Ishikawa (cell line): ENCODE measurements at regions not wholly inside any gene's neighbourhood (a gene's known extent, or its start where the extent isn't known, plus 50 kb on each side); places are given as distances from the start of the nearest gene placed in this dataset.

Experiments used
- CEBPB ChIP-seq: IDR thresholded peaks from 2 replicates; pipeline ENCODE4 v1.6.1; 2012
- CREB1 ChIP-seq: IDR thresholded peaks from 2 replicates; pipeline ENCODE4 v1.6.1; 2012; ENCODE audit warnings: low read depth
- EGR1 ChIP-seq: IDR thresholded peaks from 2 replicates; pipeline ENCODE4 v1.6.1; 2012
- EP300 ChIP-seq: IDR thresholded peaks from 2 replicates; pipeline ENCODE4 v1.6.1; 2012; ENCODE audit warnings: borderline replicate concordance
- FOXM1 ChIP-seq: IDR thresholded peaks from 2 replicates; pipeline ENCODE4 v1.6.1; 2012; ENCODE audit warnings: low read depth, borderline replicate concordance
- MAX ChIP-seq: IDR thresholded peaks from 2 replicates; pipeline ENCODE4 v1.6.1; 2012
- NFIC ChIP-seq: IDR thresholded peaks from 2 replicates; pipeline ENCODE4 v1.6.1; 2012
- RAD21 ChIP-seq: IDR thresholded peaks from 2 replicates; pipeline ENCODE4 v1.6.1; 2012; ENCODE audit warnings: low read depth
- REST ChIP-seq: IDR thresholded peaks from 2 replicates; pipeline ENCODE4 v1.6.1; 2012; ENCODE audit warnings: low read depth, mild to moderate bottlenecking
- TAF1 ChIP-seq: IDR thresholded peaks from 2 replicates; pipeline ENCODE4 v1.6.1; 2012; ENCODE audit warnings: low read depth, mild to moderate bottlenecking
- TCF12 ChIP-seq: IDR thresholded peaks from 2 replicates; pipeline ENCODE4 v1.6.1; 2012; ENCODE audit warnings: low read depth
- TEAD4 ChIP-seq: IDR thresholded peaks from 2 replicates; pipeline ENCODE4 v1.6.1; 2012
- USF1 ChIP-seq: IDR thresholded peaks from 2 replicates; pipeline ENCODE4 v1.6.1; 2012
- YY1 ChIP-seq: IDR thresholded peaks from 2 replicates; pipeline ENCODE4 v1.6.1; 2012; ENCODE audit warnings: low read depth
- ZBTB7A ChIP-seq: IDR thresholded peaks from 2 replicates; pipeline ENCODE4 v1.6.1; 2012; ENCODE audit warnings: low read depth

- TF ChIP-seq CEBPB (no peak), FOXM1 (no peak), RAD21 (no peak)
These were observed 50.3 kb upstream of the ATP11A start for GRCh38 chr13:112639521-112639920.

GRCh38 chr13:112638919-112639318 lies 50.9 kb upstream of the ATP11A start:
- TF ChIP-seq USF1, result no peak
- no peak for TF ChIP-seq MAX
- TF ChIP-seq YY1, result no peak
- no peak for TF ChIP-seq RAD21
- TF ChIP-seq REST, result no peak
- no peak for TF ChIP-seq CREB1
- TF ChIP-seq FOXM1, result no peak
- no peak for TF ChIP-seq TAF1
- no peak for TF ChIP-seq EGR1
- TF ChIP-seq EP300, result no peak
- no peak for TF ChIP-seq NFIC
- TF ChIP-seq TCF12, result no peak
- no peak for TF ChIP-seq ZBTB7A
- no peak for TF ChIP-seq TEAD4
- TF ChIP-seq CEBPB, result no peak

GRCh38 chr13:112638157-112638750 lies 50.3 kb upstream of the TUBGCP3 start:
- no peak for TF ChIP-seq EGR1
- no peak for TF ChIP-seq TEAD4
- peak; percentile 89 for TF ChIP-seq USF1
- no peak for TF ChIP-seq CREB1
- TF ChIP-seq MAX, result peak; percentile 63
- no peak for TF ChIP-seq RAD21
- no peak for TF ChIP-seq NFIC
- TF ChIP-seq YY1, result no peak
